Neural cell (in vitro differentiated cells): ENCODE measurements at regions not wholly inside any gene's neighbourhood (a gene's known extent, or its start where the extent isn't known, plus 50 kb on each side); places are given as distances from the start of the nearest gene placed in this dataset.

Source experiments
- EP300 ChIP-seq: fragments of 450-650 bp; conservative IDR thresholded peaks from 2 replicates; pipeline ENCODE4 v1.6.1; 2014; ENCODE audit warnings: antibody characterized with exemption, mild to moderate bottlenecking, moderate library complexity; ENCODE audit not compliant: poor library complexity, severe bottlenecking
- EZH2 ChIP-seq: fragments of 200-600, 300-800 bp; shearing (Covaris generic), sonication (generic); IDR thresholded peaks from 2 replicates; pipeline ENCODE4 v1.6.1; 2014; ENCODE audit warnings: antibody characterized with exemption, low read length, borderline replicate concordance, mild to moderate bottlenecking; ENCODE audit not compliant: insufficient read depth, poor library complexity, severe bottlenecking
- MXI1 ChIP-seq: fragments of 450-650 bp; conservative IDR thresholded peaks from 2 replicates; pipeline ENCODE4 v1.6.1; 2014; ENCODE audit warnings: antibody characterized with exemption, mild to moderate bottlenecking; ENCODE audit not compliant: poor library complexity, severe bottlenecking
- POLR2AphosphoS5 ChIP-seq: IDR thresholded peaks from 2 replicates; pipeline ENCODE4 v1.6.1; 2012
- RAD21 ChIP-seq: fragments of 450-650 bp; conservative IDR thresholded peaks from 2 replicates; pipeline ENCODE4 v1.6.1; 2014; ENCODE audit warnings: antibody characterized with exemption, mild to moderate bottlenecking, moderate library complexity
- TAF1 ChIP-seq: IDR thresholded peaks from 2 replicates; pipeline ENCODE4 v1.6.1; 2012; ENCODE audit warnings: low read depth
- TF ChIP-seq, protein P1 (sequence below): fragments of 450-650 bp; IDR thresholded peaks from 2 replicates; pipeline ENCODE4 v1.5.1; 2014; ENCODE audit warnings: antibody characterized with exemption, mild to moderate bottlenecking, moderate library complexity; ENCODE audit not compliant: poor library complexity, severe bottlenecking
- TF ChIP-seq, protein P2 (sequence below): IDR thresholded peaks from 2 replicates; pipeline ENCODE4 v1.6.1; 2012; ENCODE audit warnings: borderline replicate concordance

DNA sequence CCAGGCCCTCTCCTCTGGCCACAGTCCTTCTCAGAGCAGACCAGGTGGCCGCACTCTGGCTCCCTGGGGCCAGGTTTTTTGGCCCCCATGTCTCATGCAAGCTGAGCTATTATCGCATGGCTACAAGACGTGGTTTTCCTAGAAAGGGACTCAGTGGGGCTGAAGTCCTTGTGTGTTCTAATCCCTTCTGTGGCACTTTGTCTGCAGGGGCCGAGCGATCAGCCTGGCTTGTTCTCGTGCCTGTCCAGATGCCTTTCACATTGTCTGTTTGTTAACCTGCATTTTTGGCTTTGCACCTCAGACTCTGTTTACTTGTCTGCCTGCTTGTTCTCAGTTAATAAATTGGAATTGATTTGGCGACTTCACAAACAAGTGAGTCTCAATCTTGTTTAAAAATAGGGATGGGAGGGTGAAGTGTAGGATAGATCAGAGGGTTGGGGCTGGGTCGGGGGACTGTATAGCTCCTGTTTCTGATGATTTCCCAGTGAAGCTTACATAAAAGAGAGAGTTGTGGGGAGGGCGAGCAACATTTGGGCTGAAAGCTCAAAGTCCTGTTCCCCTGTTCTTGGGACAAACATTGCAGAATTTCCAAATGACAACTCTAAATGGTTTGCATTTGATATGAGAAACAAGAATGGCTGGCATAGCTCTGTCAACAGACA, 440.4 kb downstream of the COG6 start:
- TF ChIP-seq, protein P1, sequence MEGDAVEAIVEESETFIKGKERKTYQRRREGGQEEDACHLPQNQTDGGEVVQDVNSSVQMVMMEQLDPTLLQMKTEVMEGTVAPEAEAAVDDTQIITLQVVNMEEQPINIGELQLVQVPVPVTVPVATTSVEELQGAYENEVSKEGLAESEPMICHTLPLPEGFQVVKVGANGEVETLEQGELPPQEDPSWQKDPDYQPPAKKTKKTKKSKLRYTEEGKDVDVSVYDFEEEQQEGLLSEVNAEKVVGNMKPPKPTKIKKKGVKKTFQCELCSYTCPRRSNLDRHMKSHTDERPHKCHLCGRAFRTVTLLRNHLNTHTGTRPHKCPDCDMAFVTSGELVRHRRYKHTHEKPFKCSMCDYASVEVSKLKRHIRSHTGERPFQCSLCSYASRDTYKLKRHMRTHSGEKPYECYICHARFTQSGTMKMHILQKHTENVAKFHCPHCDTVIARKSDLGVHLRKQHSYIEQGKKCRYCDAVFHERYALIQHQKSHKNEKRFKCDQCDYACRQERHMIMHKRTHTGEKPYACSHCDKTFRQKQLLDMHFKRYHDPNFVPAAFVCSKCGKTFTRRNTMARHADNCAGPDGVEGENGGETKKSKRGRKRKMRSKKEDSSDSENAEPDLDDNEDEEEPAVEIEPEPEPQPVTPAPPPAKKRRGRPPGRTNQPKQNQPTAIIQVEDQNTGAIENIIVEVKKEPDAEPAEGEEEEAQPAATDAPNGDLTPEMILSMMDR = no peak
- TF ChIP-seq TAF1 (no peak), EZH2 (no peak), EP300 (no peak), RAD21 (no peak), POLR2AphosphoS5 (no peak), MXI1 (no peak)
- TF ChIP-seq, protein P2, sequence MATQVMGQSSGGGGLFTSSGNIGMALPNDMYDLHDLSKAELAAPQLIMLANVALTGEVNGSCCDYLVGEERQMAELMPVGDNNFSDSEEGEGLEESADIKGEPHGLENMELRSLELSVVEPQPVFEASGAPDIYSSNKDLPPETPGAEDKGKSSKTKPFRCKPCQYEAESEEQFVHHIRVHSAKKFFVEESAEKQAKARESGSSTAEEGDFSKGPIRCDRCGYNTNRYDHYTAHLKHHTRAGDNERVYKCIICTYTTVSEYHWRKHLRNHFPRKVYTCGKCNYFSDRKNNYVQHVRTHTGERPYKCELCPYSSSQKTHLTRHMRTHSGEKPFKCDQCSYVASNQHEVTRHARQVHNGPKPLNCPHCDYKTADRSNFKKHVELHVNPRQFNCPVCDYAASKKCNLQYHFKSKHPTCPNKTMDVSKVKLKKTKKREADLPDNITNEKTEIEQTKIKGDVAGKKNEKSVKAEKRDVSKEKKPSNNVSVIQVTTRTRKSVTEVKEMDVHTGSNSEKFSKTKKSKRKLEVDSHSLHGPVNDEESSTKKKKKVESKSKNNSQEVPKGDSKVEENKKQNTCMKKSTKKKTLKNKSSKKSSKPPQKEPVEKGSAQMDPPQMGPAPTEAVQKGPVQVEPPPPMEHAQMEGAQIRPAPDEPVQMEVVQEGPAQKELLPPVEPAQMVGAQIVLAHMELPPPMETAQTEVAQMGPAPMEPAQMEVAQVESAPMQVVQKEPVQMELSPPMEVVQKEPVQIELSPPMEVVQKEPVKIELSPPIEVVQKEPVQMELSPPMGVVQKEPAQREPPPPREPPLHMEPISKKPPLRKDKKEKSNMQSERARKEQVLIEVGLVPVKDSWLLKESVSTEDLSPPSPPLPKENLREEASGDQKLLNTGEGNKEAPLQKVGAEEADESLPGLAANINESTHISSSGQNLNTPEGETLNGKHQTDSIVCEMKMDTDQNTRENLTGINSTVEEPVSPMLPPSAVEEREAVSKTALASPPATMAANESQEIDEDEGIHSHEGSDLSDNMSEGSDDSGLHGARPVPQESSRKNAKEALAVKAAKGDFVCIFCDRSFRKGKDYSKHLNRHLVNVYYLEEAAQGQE = no peak
